22Rv1 (cell line): ENCODE measurements at regions not wholly inside any gene's neighbourhood (a gene's known extent, or its start where the extent isn't known, plus 50 kb on each side); places are given as distances from the start of the nearest gene placed in this dataset.

Experiments used
- ZFX ChIP-seq: fragments of 450-650 bp; IDR thresholded peaks from 2 replicates; pipeline ENCODE4 v1.6.1; 2017; ENCODE audit warnings: antibody characterized with exemption, borderline replicate concordance
- TF ChIP-seq, protein P1 (sequence below): fragments of 450-650 bp; IDR thresholded peaks from 2 replicates; pipeline ENCODE4 v1.5.1; 2017; ENCODE audit warnings: mild to moderate bottlenecking

DNA sequence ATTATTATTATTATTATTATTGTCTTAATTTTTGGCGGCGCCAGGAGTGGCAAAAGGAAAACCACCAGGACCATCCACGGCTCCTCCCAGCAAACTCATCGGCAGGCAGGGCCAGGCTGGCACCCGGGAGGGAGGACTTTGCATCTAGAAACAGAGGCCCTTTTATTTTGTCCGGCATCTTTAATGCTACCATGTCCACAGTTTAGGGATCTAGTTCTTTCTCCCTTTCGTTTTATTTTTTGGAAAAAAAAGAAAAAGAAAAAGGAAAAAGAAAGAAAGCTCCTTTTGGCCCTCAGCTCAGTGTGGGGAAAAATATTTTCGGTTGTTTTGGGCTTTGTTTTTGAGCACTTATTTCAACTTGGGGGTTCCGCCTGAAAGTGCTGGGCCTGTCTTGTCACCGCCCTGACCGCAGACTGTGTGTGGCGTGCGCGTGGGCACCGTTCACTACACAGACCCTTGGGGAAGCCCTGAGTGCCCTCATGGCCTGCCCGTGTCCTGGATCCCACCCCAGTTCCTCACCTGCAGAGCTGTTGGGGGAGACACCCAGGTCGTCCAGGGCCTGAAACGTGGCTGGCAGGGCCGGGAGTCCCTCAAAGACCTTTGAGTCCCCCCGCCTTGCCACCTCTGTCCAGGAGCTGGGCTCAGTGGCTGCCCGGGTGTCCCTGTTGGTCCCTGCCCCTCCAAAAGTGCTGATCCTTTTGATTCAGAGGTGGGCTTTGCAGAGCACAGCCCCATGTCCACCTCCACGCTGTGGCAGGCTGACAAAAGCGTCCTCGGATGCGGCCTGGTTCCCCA lies 69.1 kb upstream of the PPARA start:
- TF ChIP-seq, protein P1, sequence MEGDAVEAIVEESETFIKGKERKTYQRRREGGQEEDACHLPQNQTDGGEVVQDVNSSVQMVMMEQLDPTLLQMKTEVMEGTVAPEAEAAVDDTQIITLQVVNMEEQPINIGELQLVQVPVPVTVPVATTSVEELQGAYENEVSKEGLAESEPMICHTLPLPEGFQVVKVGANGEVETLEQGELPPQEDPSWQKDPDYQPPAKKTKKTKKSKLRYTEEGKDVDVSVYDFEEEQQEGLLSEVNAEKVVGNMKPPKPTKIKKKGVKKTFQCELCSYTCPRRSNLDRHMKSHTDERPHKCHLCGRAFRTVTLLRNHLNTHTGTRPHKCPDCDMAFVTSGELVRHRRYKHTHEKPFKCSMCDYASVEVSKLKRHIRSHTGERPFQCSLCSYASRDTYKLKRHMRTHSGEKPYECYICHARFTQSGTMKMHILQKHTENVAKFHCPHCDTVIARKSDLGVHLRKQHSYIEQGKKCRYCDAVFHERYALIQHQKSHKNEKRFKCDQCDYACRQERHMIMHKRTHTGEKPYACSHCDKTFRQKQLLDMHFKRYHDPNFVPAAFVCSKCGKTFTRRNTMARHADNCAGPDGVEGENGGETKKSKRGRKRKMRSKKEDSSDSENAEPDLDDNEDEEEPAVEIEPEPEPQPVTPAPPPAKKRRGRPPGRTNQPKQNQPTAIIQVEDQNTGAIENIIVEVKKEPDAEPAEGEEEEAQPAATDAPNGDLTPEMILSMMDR: no peak
- TF ChIP-seq ZFX: no peak
